SU-DHL-6 (cell line): ENCODE measurements at regions not wholly inside any gene's neighbourhood (a gene's known extent, or its start where the extent isn't known, plus 50 kb on each side); places are given as distances from the start of the nearest gene placed in this dataset.

Experiments
- CTCF ChIP-seq: fragments of 200-600 bp; sonication (generic); IDR thresholded peaks from one replicate; pipeline ENCODE4 v1.5.1; 2017; ENCODE audit warnings: antibody characterized with exemption, mild to moderate bottlenecking, low read length, moderate library complexity; ENCODE audit not compliant: insufficient read depth, poor library complexity, severe bottlenecking
- EZH2phosphoT487 ChIP-seq: fragments of 200-600 bp; sonication (generic), shearing (Covaris generic); conservative IDR thresholded peaks from 2 replicates; pipeline ENCODE4 v1.6.1; 2018; ENCODE audit warnings: mild to moderate bottlenecking, antibody characterized with exemption, low read length, moderate library complexity, mixed read lengths

- TF ChIP-seq CTCF (no peak), EZH2phosphoT487 (no peak)
Measured at GRCh38 chr3:135539854-135540253, 425.7 kb upstream of the PPP2R3A start.
